GM18870 (cell line): ENCODE measurements at regions not wholly inside any gene's neighbourhood (a gene's known extent, or its start where the extent isn't known, plus 50 kb on each side); places are given as distances from the start of the nearest gene placed in this dataset.

ENCODE experiments used
- ATAC-seq: cut with Tn5 transposase; IDR thresholded peaks from one replicate; pipeline ENCODE4 v1.9.1; 2021; ENCODE audit warnings: moderate library complexity; ENCODE audit not compliant: unreplicated experiment

- no peak for ATAC-seq
These were observed 421.1 kb downstream of the QKI start for GRCh38 chr6:163835439-163836171.

GRCh38 chr6:163834226-163834970 is 419.9 kb downstream of the QKI start:
- ATAC-seq: no peak

- ATAC-seq: no peak
These were observed 417.2 kb downstream of the QKI start for GRCh38 chr6:163831736-163832135.

DNA sequence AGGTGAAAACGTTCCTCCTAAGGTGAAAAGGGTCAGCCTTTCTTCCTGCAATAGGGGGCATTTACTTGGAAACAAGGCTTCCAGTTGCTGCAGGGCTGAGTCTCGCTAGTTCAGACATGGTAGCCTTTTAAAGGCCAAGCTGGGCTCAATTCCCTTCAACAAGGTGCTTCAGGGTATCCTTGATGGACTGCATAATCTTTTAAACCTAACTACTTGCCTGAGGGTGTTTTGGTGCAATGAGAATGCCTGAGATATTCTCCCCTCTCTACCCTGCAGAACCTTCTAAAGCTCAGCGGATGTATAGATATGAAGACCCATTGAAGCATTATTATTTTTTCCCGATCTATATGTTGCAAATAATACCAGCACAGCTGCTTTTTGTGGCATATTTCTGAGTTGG is 416.1 kb downstream of the QKI start:
- no peak for ATAC-seq

GRCh38 chr6:163828038-163828795 is 413.7 kb downstream of the QKI start:
- no peak for ATAC-seq

DNA sequence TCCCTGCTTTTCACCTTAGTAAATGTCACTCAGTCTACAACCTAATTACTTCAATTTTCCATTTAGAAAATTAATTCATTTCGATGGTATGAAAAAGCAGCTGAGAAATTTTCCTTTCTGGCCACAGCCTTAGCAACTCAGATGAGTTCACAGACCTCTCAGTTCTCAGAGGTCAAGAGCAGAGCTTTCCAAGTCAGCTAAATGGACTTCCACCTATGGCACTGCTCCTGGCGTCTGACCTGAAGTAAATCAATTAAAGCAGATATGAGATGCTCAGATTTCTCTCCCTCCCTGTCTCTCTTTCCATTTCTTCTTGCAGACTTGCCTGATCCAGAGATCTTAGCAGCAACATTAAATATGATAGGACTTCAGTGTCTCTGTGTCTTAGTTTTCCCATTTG is 412.6 kb downstream of the QKI start:
- ATAC-seq: no peak

GRCh38 chr6:163826629-163827028 is 412.1 kb downstream of the QKI start:
- ATAC-seq: no peak

DNA sequence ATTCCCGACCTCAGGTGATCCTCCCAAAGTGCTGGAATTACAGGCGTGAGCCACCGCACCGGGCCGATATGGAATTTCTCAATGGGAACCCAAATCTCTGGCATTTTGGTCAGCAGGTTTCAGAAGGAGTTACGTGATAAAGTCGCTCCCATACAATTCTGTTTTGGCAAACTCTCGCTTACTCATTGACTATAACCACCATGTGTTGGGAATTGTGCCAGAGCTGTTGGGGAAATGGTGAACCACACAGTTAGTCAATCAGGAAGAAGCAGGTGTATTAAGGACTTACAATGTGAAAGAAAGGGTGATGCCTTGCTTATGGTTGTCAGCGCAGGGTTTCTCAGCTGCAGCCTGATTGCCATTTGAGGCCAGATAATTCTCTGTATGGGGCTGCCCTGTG is 410.5 kb downstream of the QKI start:
- no peak for ATAC-seq

- no peak for ATAC-seq
These were observed 409.1 kb downstream of the QKI start for GRCh38 chr6:163823577-163823976.

DNA sequence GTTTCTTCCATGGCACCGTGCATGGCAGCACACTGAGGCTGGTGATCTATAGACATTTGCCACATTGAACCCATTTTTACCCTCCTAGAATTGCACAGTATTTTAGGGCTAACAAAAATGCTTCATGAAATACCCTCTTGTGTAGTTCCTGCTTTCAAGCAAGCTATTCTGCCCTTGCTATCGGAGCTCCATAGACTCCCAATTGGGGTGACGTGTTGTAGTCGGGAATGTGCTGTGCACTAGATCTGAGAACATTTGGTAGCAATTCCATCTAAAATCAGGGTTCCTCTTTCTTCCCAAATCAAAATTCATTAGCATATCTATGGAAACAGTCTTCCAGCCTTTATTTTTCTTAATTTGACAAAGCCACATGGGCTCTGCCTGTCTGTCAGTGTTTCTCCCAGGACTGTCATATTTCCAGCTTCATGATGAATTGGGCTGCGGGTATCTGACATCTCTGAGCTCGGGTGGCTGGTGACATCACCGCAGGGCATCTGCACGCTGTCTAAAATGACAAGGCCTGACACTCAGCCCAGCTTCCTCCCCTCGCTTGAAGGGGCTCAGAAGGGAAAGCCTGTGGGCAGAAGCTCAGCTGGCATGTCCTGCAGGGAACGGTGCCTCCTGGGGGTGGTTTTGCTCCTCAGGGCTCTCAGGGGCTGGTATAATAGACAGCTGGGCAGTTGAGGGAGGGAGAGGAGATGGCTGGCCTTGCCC is 406.4 kb downstream of the QKI start:
- ATAC-seq: no peak

DNA sequence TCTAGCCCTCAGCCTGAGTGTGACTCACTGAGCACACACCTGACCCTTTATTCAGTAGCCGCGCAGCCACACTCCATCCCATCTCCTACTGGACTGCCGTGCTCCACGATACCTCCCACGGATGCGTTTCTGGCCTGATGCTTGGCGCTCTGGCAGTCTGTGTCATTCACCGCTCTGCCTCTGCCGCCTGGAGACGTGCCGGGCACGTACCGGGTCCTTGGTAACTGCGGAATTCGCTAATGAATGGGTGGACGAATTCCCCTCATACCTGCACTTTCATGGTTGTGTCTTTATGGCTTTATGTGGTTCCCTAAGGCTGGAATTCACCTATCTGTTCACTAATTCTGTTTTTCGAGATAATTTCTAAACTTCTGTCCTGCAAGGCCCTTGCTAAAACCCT is 405.7 kb downstream of the QKI start:
- no peak for ATAC-seq

GRCh38 chr6:163818719-163819118 is 404.2 kb downstream of the QKI start:
- ATAC-seq: no peak

GRCh38 chr6:163816441-163816840 is 401.9 kb downstream of the QKI start:
- ATAC-seq: no peak

DNA sequence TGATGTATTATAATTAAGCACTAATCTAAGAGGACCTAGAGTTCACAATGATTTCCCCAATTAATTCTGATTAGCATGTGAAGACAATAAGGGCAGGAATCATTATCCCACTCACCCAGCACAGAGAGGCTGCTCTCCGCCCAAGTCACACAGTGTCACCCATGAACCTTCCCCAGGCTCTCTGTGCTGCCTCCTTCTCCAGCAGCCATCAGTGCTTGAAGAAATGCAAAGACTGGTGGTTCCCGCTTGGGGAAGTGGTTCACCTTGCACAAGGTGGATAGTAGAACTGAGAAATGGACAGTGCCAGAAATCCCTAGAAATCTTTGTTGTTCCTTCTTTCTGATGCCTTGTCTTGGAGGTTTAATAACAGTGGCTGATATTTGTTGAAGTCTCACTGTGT is 401.3 kb downstream of the QKI start:
- no peak for ATAC-seq

- peak; percentile 82 for ATAC-seq
These were observed 400.2 kb downstream of the QKI start for GRCh38 chr6:163814494-163815364.

DNA sequence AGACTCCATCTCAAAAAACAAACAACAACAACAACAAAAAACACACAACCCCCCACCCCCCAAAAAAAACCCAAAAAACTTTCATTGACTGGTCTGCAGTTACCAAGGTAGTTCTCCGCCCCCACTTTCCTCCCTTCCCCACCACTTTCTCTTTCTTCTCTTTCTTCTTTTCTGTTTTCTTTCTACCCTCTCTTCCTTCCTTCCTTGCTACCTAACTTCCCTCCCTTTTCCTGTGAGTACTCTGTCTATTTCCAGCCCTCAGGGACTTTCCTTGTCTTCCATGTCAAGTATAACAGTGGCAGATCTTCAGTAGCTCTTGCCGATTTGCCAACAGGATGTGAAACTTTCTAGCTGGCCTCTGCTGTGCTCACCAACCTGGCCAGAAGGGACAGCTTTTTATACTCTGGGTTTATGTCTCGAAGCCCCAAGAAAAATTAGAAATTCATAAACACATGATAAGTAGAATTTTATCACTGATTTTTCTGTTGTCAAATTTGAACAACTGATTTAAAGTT is 399.5 kb downstream of the QKI start:
- no peak for ATAC-seq

DNA sequence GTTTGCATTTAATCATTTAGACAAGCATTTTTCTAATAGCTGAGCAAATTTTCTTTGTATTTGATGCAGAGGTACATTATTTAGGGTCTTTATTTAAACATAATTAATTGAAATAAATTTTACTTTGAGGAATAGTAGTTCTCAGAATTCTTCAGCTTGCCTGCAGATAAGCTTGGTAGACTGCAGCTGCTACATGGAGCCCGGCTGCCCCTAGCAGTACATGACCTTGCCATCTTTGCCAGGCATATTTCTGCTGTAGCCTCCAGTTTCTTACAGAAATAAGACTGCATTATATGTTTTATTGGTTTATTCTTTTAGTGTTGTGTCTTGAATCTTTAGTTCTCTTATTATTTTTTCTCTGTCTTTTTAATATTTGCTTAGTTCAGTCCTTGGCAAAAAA is 396.8 kb downstream of the QKI start:
- no peak for ATAC-seq

DNA sequence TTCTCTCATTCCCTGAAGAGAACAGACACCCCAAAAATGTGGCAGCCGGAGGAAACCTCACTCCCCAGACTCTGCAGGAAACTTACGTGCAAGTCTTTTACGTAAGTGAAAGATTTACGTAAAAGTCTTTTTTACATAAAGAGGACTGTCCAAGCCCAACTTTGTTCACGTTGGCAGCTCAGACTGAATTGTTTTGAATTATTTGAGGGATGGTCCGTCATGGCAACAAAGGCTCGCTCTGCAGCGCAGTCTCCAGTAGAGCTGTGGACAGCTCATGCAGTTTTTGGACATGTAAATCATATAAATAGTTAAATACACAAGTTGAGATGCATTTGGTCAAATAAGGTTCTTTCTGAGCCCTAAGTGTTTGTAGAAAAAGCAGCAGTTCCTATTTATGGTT is 394.8 kb downstream of the QKI start:
- no peak for ATAC-seq

DNA sequence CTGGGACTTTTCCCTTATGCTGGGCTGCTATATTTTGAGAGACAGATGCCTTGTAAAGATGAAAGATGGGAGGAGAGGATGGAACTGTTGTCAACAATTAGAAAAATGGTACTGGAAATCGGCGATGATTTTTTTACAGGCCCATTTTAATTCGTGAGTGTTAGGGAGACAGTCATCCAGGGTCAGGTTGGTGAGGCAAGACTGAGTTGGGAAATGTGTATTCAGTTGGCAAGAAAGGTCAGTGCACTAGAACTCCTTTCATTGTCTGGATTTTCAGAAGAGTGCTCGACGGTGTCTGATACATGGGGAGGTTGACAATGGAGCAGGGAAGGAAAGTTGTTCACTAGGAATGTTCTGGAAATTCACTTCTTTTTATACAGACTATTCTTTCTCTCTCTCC is 394.4 kb downstream of the QKI start:
- no peak for ATAC-seq

DNA sequence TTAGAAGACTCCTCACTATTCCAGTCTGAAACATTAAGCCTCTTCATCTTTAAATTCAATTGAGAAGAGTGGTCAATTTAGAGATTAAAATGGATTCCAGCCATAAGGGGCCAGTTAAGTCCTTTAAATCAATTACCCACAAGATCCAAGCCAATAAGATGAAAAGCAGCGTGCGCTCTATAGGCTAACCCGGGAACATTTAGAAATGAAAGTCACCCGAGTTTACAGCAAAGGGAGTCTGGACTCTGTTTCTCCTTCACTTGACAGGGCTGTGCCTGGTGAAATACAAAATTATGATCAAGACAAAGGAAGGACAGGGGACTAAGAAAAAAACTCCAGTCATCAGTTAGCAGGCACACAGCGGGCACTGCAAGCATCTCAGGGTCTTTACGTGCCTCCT is 393.7 kb downstream of the QKI start:
- ATAC-seq: no peak
